Activated naive CD8-positive, alpha-beta T cell (primary cell): ENCODE measurements at regions not wholly inside any gene's neighbourhood (a gene's known extent, or its start where the extent isn't known, plus 50 kb on each side); places are given as distances from the start of the nearest gene placed in this dataset.
"Not testable (repeated sequence)": the region's sequence is repeated elsewhere in the genome, so short reads cannot be mapped to it uniquely, and the experiment has no call there.

Experiments
- H3K27ac Mint-ChIP-seq: one replicate; pipeline ENCODE4 v1.8.0; 2021; ENCODE audit warnings: mixed read lengths
- H3K27me3 Mint-ChIP-seq: one replicate; pipeline ENCODE4 v1.8.0; 2021; ENCODE audit warnings: mixed read lengths
- H3K36me3 Mint-ChIP-seq: one replicate; pipeline ENCODE4 v1.8.0; 2021; ENCODE audit warnings: mixed read lengths
- H3K4me1 Mint-ChIP-seq: one replicate; pipeline ENCODE4 v1.8.0; 2021; ENCODE audit warnings: low read depth, mixed read lengths
- H3K4me3 Mint-ChIP-seq: one replicate; pipeline ENCODE4 v1.8.0; 2021; ENCODE audit warnings: mild to moderate bottlenecking, mixed read lengths
- H3K9me3 Mint-ChIP-seq: one replicate; pipeline ENCODE4 v1.8.0; 2021; ENCODE audit warnings: low read depth, mixed read lengths

DNA sequence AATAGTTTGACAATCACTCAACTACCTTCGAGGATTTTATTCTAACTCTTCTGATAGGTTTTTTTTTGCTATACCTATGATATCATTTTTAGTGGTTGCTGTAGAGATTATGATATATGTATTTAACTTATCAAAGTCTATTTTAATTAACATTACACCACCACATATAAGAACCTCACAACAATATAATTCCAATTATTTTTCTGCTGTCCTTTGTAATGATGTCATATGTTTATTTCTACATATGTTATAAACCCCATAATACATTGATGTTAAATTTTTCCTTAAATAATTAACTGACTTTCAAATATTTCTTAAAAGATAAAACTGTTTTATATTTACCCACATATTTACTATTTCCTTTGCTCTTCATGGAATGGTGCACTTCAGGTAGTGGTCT lies 103.4 kb upstream of the KITLG start:
- Mint-ChIP-seq H3K27me3 (peaks cover 2% of the 10 kb centered on the region), H3K36me3 (no peaks in the 10 kb centered on the region), H3K9me3 (no peaks in the 10 kb centered on the region), H3K4me3 (no peak overlapping the region), H3K4me1 (no peaks in the 10 kb centered on the region), H3K27ac (no peak overlapping the region)

DNA sequence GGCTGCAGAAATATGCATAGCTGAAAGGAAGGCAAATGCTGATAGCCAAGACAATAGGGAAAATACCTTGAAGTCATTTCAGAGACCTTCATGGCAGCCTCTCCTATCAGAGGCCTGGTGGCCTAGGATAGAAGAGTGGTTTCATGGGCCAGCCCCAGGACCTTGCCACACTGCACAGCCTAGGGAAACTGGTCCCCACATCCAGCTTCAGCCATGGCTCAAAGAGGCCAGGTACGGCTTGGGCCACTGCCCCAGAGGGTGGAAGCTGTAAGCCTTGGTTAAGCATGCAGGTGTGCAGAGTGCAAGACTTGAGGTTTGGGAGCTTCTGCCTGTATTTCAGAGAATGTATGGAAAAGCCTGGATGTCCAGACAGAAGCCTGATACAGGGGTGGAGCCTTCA lies 101.0 kb upstream of the KITLG start:
- H3K27ac Mint-ChIP-seq = no peak overlapping the region

DNA sequence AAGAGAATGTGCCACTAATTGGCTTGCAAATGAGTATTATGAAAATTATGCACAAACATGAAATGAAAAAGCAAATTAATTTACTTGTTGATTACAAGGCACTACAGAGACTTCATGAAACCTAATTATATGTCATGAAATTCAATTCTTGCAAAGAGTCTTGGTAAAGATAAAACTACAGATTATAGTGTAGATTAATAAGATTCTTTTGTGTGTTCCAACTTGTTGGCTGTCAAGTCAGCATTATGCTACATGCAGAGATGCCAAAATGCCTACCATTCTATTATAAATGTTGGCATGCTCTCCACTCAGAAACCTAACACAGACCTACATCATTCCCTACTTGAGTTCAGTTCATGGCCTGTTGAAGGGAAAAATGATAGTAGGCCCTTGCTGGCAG lies 97.2 kb upstream of the KITLG start:
- Mint-ChIP-seq H3K9me3 (no peaks in the 10 kb centered on the region), H3K4me1 (no peaks in the 10 kb centered on the region), H3K4me3 (no peak overlapping the region), H3K36me3 (no peaks in the 10 kb centered on the region), H3K27ac (no peak overlapping the region), H3K27me3 (peaks cover 1% of the 10 kb centered on the region)

More for the DNA sequence above, 101.0 kb upstream of the KITLG start:
- H3K4me1 Mint-ChIP-seq = no peaks in the 10 kb centered on the region
- no peaks in the 10 kb centered on the region for H3K36me3 Mint-ChIP-seq
- no peaks in the 10 kb centered on the region for H3K9me3 Mint-ChIP-seq
- H3K4me3 Mint-ChIP-seq = no peak overlapping the region
- H3K27me3 Mint-ChIP-seq = peaks cover 2% of the 10 kb centered on the region

DNA sequence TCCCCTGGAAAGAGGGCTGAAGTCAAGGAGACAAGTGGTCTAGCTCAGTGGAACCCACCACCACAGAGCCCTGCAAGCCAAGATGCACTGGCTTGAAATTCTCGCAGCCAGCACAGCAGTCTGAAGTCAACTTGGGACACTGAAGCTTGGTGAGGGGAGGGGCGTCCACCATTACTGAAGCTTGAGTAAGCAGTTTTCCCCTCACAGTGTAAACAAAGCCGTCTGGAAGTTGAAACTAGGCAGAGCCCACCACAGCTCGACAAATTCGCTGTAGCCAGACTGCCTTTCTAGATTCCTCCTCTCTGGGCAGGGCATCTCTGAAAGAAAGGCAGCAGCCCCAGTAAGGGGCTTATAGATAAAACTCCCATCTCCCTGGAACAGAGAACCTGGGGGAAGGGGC lies 87.3 kb upstream of the KITLG start:
- H3K36me3 Mint-ChIP-seq, H3K27ac Mint-ChIP-seq, H3K9me3 Mint-ChIP-seq, H3K4me1 Mint-ChIP-seq, H3K4me3 Mint-ChIP-seq, H3K27me3 Mint-ChIP-seq: not testable (repeated sequence)

DNA sequence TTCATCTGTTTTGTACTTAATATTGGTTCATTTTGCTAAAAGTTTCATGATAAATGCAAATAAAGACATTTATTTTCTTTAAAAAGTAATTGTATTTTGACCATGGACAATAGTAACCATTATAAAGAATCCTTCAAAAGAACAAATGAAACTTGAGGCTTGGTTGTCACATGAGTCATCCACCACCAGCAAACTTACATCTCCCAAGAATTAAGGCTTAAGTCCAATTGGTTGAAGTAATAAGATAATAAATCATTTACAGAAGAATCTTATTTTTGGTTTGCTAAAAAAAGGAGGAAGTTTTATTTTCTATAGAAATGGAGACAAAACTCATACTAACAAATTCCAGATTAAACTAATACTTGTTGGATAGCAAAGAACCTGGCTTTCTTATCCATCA lies 84.8 kb upstream of the KITLG start:
- no peaks in the 10 kb centered on the region for H3K4me1 Mint-ChIP-seq
- H3K27ac Mint-ChIP-seq = no peak overlapping the region
- no peaks in the 10 kb centered on the region for H3K36me3 Mint-ChIP-seq
- H3K4me3 Mint-ChIP-seq = no peak overlapping the region
- peaks cover 4% of the 10 kb centered on the region for H3K9me3 Mint-ChIP-seq
- H3K27me3 Mint-ChIP-seq = peaks cover 3% of the 10 kb centered on the region

DNA sequence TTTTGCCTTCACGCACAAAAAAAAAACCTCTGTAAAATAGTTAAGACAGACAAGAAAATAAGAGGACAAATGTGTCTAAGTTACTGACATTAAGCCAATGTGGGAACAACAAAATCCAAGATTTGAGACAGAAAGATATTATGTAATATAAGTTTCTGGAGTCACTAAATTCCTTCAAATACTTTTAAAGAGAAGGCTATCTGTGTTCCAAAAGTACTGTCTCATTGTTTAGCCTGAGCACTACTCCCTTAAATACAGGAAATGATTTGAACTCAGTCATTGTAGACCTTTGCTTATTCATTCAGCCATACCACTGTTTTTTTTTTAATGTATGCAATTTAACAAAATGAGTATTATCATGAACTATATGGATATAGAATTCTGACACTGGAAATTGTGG lies 82.7 kb upstream of the KITLG start:
- Mint-ChIP-seq H3K27me3 (peaks cover 3% of the 10 kb centered on the region), H3K9me3 (peaks cover 4% of the 10 kb centered on the region), H3K4me3 (no peak overlapping the region), H3K27ac (no peak overlapping the region), H3K4me1 (no peaks in the 10 kb centered on the region), H3K36me3 (no peaks in the 10 kb centered on the region)

DNA sequence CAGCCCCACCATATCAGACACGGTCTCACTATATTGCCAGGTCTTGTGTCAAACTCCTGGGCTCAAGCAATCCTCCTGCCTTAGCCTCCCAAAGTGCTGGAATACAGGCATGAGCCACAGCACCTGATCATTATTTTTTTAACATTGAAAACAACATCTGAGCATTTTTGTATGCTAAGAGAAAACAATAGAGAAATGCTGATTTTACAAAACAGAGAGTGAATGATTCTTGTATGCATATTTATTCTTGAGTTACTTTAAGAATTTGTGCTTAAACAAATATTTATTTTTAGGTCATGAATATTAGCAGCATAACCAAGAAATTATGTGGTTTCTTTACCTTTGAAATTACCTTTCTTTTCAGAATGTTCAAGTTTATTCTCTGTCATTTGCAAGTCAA lies 81.8 kb upstream of the KITLG start:
- no peak overlapping the region for H3K4me3 Mint-ChIP-seq
- H3K27ac Mint-ChIP-seq = no peak overlapping the region
- peaks cover 4% of the 10 kb centered on the region for H3K9me3 Mint-ChIP-seq
- H3K27me3 Mint-ChIP-seq = peaks cover 3% of the 10 kb centered on the region
- H3K4me1 Mint-ChIP-seq = no peaks in the 10 kb centered on the region
- H3K36me3 Mint-ChIP-seq = no peaks in the 10 kb centered on the region

DNA sequence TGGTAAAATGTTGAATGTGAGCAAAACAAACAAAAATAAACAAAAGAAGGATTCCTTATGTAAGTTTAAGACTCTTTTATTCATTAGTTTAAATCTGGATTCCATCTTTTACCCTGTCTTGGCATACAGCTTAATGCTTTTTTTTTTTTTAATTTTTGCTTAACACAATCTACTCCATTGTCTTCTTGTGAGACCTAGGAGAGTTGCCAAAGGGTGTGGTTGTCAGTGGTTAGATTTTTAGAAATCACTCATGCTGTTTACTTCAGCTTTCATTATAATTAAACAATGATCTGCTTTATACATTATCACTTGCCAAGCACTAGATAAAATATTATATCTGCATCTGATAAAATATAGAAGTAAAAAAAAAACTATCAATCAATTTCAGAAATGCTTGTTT lies 77.7 kb upstream of the KITLG start:
- Mint-ChIP-seq H3K27ac (no peak overlapping the region), H3K36me3 (no peaks in the 10 kb centered on the region), H3K4me1 (no peaks in the 10 kb centered on the region), H3K27me3 (peaks cover 3% of the 10 kb centered on the region), H3K4me3 (no peak overlapping the region), H3K9me3 (peaks cover 4% of the 10 kb centered on the region)

DNA sequence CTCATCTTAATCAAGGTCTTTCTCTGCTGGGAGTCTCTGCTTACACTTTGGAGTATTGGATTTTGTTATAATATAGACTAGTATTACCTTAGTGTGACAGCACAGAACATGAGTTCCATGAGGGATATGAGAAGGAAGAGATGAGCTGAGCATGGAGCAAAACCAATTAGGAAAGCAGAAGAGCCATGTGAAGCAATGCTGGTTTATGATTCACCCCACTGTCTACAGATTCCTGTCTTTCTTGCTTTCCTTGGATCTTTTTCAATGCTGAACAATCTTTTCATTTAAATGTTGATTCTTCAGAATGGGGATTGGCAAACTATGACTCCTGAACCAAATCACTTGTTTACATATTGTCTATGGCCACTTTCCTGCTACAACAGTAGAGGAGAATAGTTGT lies 70.4 kb upstream of the KITLG start:
- Mint-ChIP-seq H3K4me1 (no peaks in the 10 kb centered on the region), H3K36me3 (no peaks in the 10 kb centered on the region), H3K9me3 (no peaks in the 10 kb centered on the region), H3K27me3 (no peaks in the 10 kb centered on the region), H3K27ac (no peak overlapping the region), H3K4me3 (no peak overlapping the region)

DNA sequence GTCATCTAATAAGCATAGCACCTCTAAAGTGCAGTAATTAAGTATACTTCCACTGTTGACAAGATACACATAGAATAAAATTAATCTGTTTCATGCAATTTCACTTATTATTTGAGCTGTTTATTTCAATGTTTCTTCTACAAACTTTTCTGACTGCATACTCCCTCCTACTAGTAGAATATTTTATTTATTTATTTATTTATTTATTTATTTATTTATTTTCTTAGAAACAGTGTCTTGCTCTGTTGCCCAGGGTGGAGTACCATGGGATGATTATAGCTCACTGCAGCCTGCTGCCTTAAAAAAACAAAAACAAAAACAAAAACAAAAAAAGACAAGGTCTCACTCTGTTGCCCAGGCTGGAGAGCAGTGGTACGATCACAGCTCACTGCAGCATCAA lies 68.4 kb upstream of the KITLG start:
- no peaks in the 10 kb centered on the region for H3K4me1 Mint-ChIP-seq

DNA sequence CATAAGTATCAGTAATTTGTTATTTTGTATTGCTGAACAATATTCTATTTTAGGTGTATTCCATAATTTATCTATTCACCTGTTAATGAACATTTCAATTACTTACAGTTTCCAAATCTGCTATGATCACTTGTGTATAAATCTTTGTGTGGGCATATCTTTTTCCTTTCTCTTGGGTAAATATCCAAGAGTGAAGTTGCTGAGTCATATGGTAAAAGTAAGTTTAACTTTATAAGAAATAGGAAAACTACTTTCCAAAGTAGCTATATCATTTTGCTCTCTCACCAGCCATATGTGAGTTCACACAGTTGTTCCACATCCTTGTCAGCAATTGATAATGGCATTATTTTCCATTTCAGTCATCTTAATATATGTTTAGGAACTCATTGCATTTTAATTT lies 66.6 kb upstream of the KITLG start:
- no peak overlapping the region for H3K4me3 Mint-ChIP-seq

More for the DNA sequence above, 68.4 kb upstream of the KITLG start:
- H3K36me3 Mint-ChIP-seq = no peaks in the 10 kb centered on the region
- H3K27ac Mint-ChIP-seq = no peak overlapping the region
- no peak overlapping the region for H3K4me3 Mint-ChIP-seq
- no peaks in the 10 kb centered on the region for H3K9me3 Mint-ChIP-seq
- H3K27me3 Mint-ChIP-seq = no peaks in the 10 kb centered on the region

DNA sequence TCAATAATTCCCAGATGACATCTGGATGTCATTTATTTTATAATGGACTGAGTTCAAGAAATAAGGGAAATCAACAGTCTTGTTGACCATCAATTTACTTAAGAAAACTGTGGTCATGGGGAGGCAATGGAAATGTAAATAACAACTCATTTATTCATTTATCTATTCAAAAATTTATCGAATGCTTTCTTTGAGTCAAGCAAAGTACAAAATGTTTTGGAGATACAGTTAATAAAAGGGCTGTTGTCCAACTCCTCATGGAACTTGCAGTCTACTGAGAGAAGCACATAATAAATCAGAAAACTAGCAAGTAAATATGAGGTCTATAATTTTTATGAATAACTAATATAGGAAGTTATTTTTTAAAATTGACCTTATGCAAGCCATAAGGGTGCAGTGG lies 65.5 kb upstream of the KITLG start:
- no peaks in the 10 kb centered on the region for H3K36me3 Mint-ChIP-seq
- no peak overlapping the region for H3K4me3 Mint-ChIP-seq
- peaks cover 2% of the 10 kb centered on the region for H3K27me3 Mint-ChIP-seq
- H3K27ac Mint-ChIP-seq = no peak overlapping the region
- H3K9me3 Mint-ChIP-seq = no peaks in the 10 kb centered on the region
- H3K4me1 Mint-ChIP-seq = no peaks in the 10 kb centered on the region

More for the DNA sequence above, 66.6 kb upstream of the KITLG start:
- no peaks in the 10 kb centered on the region for H3K36me3 Mint-ChIP-seq
- H3K9me3 Mint-ChIP-seq = no peaks in the 10 kb centered on the region
- peaks cover 2% of the 10 kb centered on the region for H3K27me3 Mint-ChIP-seq
- no peak overlapping the region for H3K27ac Mint-ChIP-seq
- no peaks in the 10 kb centered on the region for H3K4me1 Mint-ChIP-seq

DNA sequence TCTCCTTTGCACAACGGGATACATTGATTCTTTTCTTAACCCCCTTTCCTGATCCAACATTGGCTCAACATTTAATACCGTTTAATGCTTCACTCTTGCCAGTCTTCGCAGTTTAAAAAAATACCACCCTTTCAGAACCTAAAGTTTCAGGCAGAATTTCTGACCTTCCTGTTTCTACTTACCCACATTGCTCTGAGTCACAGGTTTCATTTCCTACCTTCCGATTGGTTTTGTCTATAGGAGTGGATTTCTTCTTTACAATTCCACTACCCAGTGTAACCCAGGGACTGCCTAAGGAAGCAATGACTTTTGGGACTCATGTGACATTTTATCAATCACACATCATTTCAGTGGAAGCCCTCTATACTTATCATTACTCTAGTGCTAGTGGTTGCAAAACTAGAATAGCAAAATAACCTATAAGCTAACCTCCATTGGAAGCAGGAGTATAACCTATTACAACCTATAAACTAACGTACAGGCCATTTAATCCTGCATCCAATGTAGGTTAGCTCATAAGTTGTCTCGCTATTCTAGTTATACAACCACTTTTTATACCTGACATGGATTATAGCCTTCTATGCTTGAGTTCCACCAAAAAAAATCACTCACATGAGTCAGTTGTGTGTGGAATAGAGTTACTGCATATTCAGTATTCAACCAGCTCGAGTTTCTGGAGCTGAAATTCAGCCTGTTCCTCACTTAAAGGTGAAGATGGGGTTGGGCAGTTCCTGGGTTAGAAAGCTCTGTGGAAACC lies 64.9 kb upstream of the KITLG start:
- H3K4me1 Mint-ChIP-seq = no peaks in the 10 kb centered on the region
- no peak overlapping the region for H3K4me3 Mint-ChIP-seq
- no peaks in the 10 kb centered on the region for H3K36me3 Mint-ChIP-seq
- no peak overlapping the region for H3K27ac Mint-ChIP-seq
- peaks cover 2% of the 10 kb centered on the region for H3K27me3 Mint-ChIP-seq
- no peaks in the 10 kb centered on the region for H3K9me3 Mint-ChIP-seq

DNA sequence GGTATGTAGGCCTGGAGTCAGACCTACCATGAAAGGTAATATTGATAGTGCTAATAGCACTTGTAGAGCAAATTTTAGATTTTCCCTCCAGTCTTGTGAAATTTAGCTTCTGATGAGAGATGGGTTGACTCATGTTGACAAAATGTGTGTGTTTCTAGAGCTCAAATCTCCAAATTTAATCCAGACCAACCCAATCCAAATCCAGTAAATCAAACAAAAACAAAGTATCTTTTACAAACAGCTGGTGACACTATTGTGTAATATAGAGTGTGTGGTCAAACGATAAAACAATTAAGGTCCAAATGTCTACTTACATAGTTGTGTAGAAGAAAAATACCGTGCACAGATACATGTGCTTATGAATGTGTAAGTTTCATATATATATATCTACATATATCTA lies 63.4 kb upstream of the KITLG start:
- Mint-ChIP-seq H3K4me3 (no peak overlapping the region), H3K4me1 (no peaks in the 10 kb centered on the region), H3K27me3 (peaks cover 2% of the 10 kb centered on the region), H3K36me3 (no peaks in the 10 kb centered on the region), H3K27ac (no peak overlapping the region), H3K9me3 (no peaks in the 10 kb centered on the region)

DNA sequence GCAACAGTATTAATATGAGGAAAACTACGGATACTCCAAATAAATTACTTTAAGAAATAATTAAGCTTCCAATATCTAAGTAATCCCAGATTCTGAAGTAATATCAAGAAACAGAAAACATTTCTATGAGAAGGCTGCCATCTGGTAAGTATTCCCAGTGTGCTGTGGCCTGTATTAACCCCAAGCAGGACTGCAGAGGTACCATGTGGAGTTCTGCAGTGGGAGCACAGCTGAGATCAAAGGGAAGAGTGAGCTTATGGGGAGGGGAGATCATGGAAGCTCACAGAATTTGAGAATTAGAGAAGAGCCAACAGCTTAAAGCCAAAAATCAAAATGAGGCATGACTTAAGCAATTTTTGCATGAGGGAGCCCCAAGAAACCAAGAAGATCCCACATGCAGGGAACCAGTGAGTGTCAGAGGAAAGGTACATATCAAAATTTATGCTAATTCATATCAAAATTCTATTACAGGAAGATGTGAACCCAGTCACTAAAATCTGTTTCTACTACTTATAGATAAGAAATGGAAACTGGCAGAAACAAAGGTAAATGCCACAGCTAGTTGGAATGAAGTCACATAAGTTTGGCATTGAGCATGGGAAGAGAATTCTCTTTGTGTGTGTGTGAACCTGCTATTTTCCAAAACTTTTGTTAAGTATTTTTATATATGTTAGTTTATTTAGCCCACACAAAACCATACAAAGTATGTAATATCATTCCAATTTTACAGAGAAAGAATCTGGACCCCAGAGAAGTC lies 62.6 kb upstream of the KITLG start:
- H3K9me3 Mint-ChIP-seq = no peaks in the 10 kb centered on the region
- no peaks in the 10 kb centered on the region for H3K4me1 Mint-ChIP-seq
- H3K27ac Mint-ChIP-seq = no peak overlapping the region
- peaks cover 2% of the 10 kb centered on the region for H3K27me3 Mint-ChIP-seq
- no peak overlapping the region for H3K4me3 Mint-ChIP-seq
- H3K36me3 Mint-ChIP-seq = no peaks in the 10 kb centered on the region
